ENCODE measurements at regions not wholly inside any gene's neighbourhood (a gene's known extent, or its start where the extent isn't known, plus 50 kb on each side); places are given as distances from the start of the nearest gene placed in this dataset.

DNA sequence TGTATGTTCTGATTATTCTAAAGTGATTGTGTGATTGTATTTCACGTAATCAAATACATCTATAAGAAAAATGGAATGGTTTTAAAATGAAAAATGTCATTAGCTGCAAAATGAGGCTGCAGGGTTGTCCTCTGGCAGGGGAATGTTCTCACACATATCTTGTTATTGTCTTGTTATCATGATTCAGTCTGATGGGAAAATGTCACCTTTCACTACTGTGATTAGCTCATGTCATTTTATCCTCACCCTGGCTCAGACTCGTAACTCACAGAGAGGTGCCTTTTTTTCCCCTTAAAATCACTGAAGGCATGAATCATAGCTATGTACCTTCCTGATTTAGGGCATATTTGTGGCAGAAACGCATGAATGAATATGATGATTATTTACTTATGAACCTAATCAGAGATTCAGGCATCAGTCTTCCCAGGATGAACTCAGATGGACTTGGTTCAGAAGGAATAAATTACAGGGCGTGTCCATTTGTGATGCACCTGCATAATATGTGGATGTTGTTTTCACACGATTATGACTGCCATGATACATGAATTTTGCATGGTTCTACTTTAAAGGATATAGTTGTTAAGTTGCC is 1339.2 kb downstream of the AACS start (continued):
- no peak for TF ChIP-seq KDM1A (IDR thresholded peaks at IDR 0.05; ENCODE audit: borderline replicate concordance, low read length)
- no peak for TF ChIP-seq RFX5 (IDR thresholded peaks at IDR 0.05; ENCODE audit: borderline replicate concordance, low read depth, low read length)
- no peak for TF ChIP-seq BCL11A (IDR thresholded peaks at IDR 0.05; ENCODE audit: low read depth in 2 of 2, low read length in 2 of 2)
